ENCODE measurements at regions not wholly inside any gene's neighbourhood (a gene's known extent, or its start where the extent isn't known, plus 50 kb on each side); places are given as distances from the start of the nearest gene placed in this dataset.
"Not testable (repeated sequence)": the region's sequence is repeated elsewhere in the genome, so short reads cannot be mapped to it uniquely, and the experiment has no call there.

DNA sequence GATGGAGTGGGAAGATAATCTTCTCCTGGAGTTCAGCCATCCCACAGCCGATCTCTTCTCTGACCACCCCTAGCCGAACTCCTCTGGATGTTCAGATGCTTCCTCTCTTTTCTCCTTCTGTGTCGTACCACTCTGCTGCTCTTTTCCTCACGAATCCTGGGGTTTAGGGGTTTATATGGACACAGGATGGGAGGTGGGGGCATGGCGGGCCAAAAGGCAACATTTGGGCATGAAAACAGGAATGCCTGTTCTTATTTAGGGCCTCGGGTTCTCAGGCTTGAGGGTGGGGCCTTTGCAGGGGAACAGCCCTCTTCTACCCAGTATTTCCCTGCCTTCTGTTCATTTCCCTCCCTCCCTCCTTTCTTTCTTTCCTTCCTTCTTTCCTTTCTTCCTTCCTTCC lies 112.7 kb downstream of the SLC35B3 start:
- ChIA-PET POLR2A (no interaction called here), CTCF (no interaction called here)
- TF ChIP-seq, protein P1, sequence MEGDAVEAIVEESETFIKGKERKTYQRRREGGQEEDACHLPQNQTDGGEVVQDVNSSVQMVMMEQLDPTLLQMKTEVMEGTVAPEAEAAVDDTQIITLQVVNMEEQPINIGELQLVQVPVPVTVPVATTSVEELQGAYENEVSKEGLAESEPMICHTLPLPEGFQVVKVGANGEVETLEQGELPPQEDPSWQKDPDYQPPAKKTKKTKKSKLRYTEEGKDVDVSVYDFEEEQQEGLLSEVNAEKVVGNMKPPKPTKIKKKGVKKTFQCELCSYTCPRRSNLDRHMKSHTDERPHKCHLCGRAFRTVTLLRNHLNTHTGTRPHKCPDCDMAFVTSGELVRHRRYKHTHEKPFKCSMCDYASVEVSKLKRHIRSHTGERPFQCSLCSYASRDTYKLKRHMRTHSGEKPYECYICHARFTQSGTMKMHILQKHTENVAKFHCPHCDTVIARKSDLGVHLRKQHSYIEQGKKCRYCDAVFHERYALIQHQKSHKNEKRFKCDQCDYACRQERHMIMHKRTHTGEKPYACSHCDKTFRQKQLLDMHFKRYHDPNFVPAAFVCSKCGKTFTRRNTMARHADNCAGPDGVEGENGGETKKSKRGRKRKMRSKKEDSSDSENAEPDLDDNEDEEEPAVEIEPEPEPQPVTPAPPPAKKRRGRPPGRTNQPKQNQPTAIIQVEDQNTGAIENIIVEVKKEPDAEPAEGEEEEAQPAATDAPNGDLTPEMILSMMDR (IDR thresholded peaks at IDR 0.05; ENCODE audit: control extremely low read depth, extremely low read depth, low read depth, missing control alignments), result no peak
- no peak for DNase-seq (ENCODE audit: extremely low spot score)

DNA sequence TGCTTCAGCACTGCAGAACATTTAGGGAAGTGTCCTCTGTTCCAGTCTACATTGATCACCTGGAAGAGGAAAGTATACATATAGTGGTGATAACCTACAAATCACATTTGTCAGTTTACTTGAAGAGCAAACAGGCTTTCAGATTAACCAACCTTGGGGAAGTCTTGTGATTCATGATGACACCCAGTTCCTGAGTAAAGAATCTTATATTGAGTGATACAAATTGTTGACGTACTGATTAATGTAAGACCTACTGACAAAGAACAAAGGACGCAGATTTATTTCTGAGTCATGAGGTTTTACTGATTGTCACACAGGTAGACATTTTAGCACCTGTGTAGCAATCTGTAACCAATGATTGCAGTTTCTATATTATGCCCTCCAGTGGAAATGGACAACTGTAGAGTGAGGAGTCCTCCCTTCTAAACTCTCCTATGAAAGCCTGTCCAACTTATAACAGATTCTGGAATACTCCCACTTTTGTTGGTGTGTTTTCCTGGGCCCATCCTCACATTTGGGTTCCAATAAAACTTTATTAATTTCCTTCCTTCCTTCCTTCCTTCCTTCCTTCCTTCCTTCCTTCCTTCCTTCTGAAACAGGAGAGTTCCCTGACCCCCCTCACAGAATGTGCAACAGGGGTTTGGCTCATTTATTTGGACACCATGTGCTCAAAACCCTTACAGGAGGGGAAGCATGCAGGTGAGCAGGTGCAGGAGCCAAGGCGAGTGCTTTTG lies 113.5 kb downstream of the SLC35B3 start:
- DNase-seq (ENCODE audit: extremely low spot score), result no peak
- ChIA-PET CTCF (no interaction called here), POLR2A (no interaction called here)
- TF ChIP-seq, protein P1 (IDR thresholded peaks at IDR 0.05; ENCODE audit: control extremely low read depth, extremely low read depth, low read depth, missing control alignments), result no peak

DNA sequence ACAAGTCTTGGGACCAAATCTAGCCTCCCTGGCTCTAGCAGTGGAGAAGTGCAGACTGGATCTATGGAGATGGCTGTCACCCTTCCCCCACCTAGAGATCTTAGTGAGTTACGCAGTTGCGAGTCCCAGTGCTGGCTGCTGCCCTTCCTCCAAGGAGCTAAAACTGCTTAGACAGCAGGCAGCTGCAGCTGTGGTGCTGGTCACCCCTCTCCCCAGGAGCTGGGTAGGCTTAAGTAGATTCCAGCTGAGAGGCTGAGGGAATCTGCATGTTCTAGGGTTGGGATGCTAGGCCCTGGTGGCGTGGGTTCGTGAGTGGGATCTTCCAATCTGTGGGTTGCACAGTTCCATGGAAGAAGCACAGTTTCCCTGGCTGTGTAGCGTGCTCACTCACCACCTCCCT lies 120.2 kb downstream of the SLC35B3 start:
- TF ChIP-seq, protein P1 (IDR thresholded peaks at IDR 0.05; ENCODE audit: control extremely low read depth, extremely low read depth, low read depth, missing control alignments), result no peak
- DNase-seq (ENCODE audit: extremely low spot score), result no peak
- ChIA-PET CTCF (no interaction called here), POLR2A (no interaction called here)

DNA sequence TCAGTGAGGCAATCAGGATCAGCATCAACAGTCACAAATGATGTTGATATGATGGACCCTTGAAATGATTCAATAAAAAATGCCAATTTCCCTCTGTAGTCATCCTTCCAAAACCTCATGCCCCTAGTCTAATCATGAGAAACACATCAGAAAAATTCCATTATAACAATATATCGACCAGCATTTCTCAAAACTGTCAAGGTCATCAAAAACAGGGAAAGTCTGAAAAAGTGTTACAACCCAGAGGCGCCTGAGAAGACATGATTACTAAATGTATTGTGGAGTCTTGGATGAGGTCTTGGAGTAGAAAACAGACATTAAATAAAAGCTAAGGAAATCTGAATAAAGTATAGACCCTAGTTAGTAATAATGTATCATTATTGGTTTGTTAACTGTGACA lies 133.8 kb downstream of the SLC35B3 start:
- no peak for DNase-seq (ENCODE audit: extremely low spot score)
- CTCF ChIA-PET, result no interaction called here
- POLR2A ChIA-PET, result no interaction called here
- TF ChIP-seq, protein P1 (IDR thresholded peaks at IDR 0.05; ENCODE audit: control extremely low read depth, extremely low read depth, low read depth, missing control alignments), result no peak

DNA sequence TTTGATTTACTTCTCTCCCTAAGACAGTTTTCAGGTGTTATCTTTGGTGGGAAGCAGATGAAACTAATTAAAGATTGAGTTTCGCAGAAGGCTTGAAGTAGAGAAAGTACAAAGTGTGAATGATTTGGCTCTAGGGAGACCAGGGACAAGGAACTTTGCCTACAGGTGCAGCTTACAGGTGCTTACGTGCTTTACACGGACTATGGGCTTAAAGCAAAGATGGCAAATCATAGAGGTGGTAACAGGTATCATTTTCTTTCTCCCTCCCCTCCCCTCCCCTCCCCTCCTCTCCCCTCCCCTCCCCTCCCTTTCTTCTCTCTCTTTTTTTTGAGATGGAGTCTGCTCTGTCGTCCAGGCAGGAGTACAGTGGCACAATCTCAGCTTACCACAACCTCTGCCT lies 136.3 kb downstream of the SLC35B3 start:
- POLR2A ChIA-PET, result no interaction called here
- TF ChIP-seq, protein P1 (IDR thresholded peaks at IDR 0.05; ENCODE audit: control extremely low read depth, extremely low read depth, low read depth, missing control alignments), result no peak
- CTCF ChIA-PET, result no interaction called here
- no peak for DNase-seq (ENCODE audit: extremely low spot score)

DNA sequence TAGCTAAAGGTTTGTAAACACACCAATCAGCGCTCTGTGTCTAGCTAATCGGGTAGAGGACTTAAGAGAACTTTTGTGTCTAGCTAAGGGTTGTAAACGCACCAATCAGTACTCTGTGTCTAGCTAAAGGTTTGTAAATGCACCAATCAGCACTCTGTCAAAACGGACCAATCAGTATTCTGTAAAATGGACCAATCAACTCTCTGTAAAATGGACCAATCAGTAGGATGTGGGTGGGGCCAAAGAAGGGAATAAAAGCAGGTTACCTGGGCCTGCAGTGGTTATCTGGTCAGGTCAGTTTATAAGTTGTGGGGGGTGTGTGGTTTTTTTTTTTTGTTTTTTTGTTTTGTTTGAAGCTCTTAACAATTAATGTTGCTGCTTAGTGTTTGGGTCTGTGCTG lies 152.4 kb downstream of the SLC35B3 start:
- DNase-seq (ENCODE audit: extremely low spot score); POLR2A ChIA-PET; CTCF ChIA-PET: not testable (repeated sequence)

DNA sequence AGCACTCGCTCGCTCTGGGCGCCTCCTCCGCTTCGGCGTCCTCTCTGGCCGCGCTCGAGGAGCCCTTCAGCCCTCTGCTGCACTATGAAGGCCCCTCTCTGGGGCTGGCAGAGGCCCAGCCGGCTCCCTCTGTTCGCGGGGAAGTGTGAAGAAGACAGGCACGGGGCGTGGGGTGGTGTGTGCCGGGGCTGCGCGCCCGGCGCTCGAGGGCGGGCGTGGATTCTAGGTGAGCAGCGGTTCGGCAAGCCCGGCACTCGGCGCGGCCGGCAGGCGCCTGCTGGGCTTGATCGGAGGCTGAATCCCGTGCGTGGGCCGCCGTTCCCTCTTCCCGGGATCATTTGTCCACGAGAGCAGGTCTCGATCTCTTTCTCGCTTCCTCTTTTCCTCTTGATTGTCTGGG lies 153.0 kb downstream of the SLC35B3 start:
- TF ChIP-seq, protein P1 (IDR thresholded peaks at IDR 0.05; ENCODE audit: control extremely low read depth, extremely low read depth, low read depth, missing control alignments), result no peak
- no peak for DNase-seq (ENCODE audit: extremely low spot score)
- ChIA-PET POLR2A (no interaction called here), CTCF (no interaction called here)
